Loucy (cell line): ENCODE measurements at regions not wholly inside any gene's neighbourhood (a gene's known extent, or its start where the extent isn't known, plus 50 kb on each side); places are given as distances from the start of the nearest gene placed in this dataset.

Experiments used
- H2AFZ ChIP-seq: fragments of 200-600 bp; sonication (generic); 2 replicates; pipeline ENCODE4 v1.6.0; 2016; ENCODE audit warnings: antibody characterized with exemption, mild to moderate bottlenecking, low read length, moderate library complexity
- H3F3A ChIP-seq: fragments of 200-600 bp; 2 replicates; pipeline ENCODE4 v1.6.0; 2016; ENCODE audit warnings: antibody characterized with exemption, low read depth, mild to moderate bottlenecking
- H3K27me3 ChIP-seq: fragments of 200-600 bp; sonication (generic); 2 replicates; pipeline ENCODE4 v1.6.1; 2014; ENCODE audit warnings: low read length, mild to moderate bottlenecking; ENCODE audit not compliant: insufficient read depth, poor library complexity, severe bottlenecking
- H3K36me3 ChIP-seq: fragments of 200-600 bp; sonication (generic); 2 replicates; pipeline ENCODE4 v1.6.1; 2016; ENCODE audit warnings: low read length; ENCODE audit not compliant: insufficient read depth
- H3K4me1 ChIP-seq: fragments of 200-600 bp; sonication (generic); 2 replicates; pipeline ENCODE4 v1.5.1; 2014; ENCODE audit warnings: low read length, mild to moderate bottlenecking; ENCODE audit not compliant: insufficient read depth, poor library complexity, severe bottlenecking
- H3K4me2 ChIP-seq: fragments of 200-600 bp; sonication (generic); 2 replicates; pipeline ENCODE4 v1.6.0; 2014; ENCODE audit warnings: antibody characterized with exemption, low read length, low read depth, mild to moderate bottlenecking; ENCODE audit not compliant: poor library complexity, severe bottlenecking
- H3K4me3 ChIP-seq: fragments of 200-600 bp; sonication (generic); 2 replicates; pipeline ENCODE4 v1.5.1; 2014; ENCODE audit warnings: low read length, mild to moderate bottlenecking, mixed read lengths; ENCODE audit not compliant: poor library complexity, severe bottlenecking
- H3K79me2 ChIP-seq: fragments of 200-600 bp; sonication (generic); 2 replicates; pipeline ENCODE4 v1.6.1; 2014; ENCODE audit warnings: low read length; ENCODE audit not compliant: insufficient read depth
- H3K9ac ChIP-seq: fragments of 200-600 bp; sonication (generic); 2 replicates; pipeline ENCODE4 v1.6.0; 2014; ENCODE audit warnings: mild to moderate bottlenecking, low read depth, low read length, moderate library complexity; ENCODE audit not compliant: poor library complexity, severe bottlenecking
- H3K9me2 ChIP-seq: fragments of 200-600 bp; sonication (generic); replicated peaks from 2 replicates; pipeline ENCODE4 v1.6.1; 2016; ENCODE audit warnings: low read depth, low read length, mixed read lengths
- H3K9me3 ChIP-seq: fragments of 200-600 bp; sonication (generic); 2 replicates; pipeline ENCODE4 v1.6.1; 2014; ENCODE audit warnings: mild to moderate bottlenecking, antibody characterized with exemption, low read length, low read depth; ENCODE audit not compliant: insufficient read depth
- H4K20me1 ChIP-seq: fragments of 200-600 bp; sonication (generic); 2 replicates; pipeline ENCODE4 v1.6.0; 2014; ENCODE audit warnings: antibody characterized with exemption, low read length, mild to moderate bottlenecking; ENCODE audit not compliant: insufficient read depth, poor library complexity, severe bottlenecking
- EZH2phosphoT487 ChIP-seq: fragments of 200-600 bp; IDR thresholded peaks from 2 replicates; pipeline ENCODE4 v1.6.1; 2018; ENCODE audit warnings: antibody characterized with exemption, mild to moderate bottlenecking, moderate library complexity, borderline replicate concordance
- TF ChIP-seq, protein P1 (sequence below): fragments of 200-600 bp; sonication (generic); conservative IDR thresholded peaks from 2 replicates; pipeline ENCODE4 v1.5.1; 2014; ENCODE audit warnings: mild to moderate bottlenecking, antibody characterized with exemption, low read length

DNA sequence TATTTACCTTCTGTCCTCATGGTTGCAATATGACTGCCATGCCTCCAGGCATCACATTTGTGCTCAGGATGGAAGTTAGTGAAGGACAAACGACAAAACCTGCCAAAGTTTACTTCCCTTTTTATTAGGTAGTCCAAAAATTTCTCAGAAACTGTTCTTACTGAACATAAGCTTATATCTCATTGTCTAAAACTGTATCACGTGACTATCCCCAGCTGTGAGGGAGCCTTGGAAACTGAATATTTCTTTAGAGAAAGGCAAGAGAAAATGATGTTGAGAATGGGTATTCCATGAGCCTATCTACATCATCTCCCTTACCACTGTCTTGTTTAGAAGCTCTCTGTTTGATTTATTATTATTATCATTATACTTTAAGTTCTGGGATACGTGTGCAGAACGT is 169.1 kb upstream of the ADRA1D start:
- H3K36me3 ChIP-seq = no peaks in the 10 kb centered on the region
- H3K79me2 ChIP-seq = no peaks in the 10 kb centered on the region
- H3K27me3 ChIP-seq = no peaks in the 10 kb centered on the region
- H3K9ac ChIP-seq = no peak overlapping the region
- no peak overlapping the region for H3K4me2 ChIP-seq
- H3K9me2 ChIP-seq = no peaks in the 10 kb centered on the region
- H3K4me1 ChIP-seq = no peaks in the 10 kb centered on the region
- H3K4me3 ChIP-seq = no peak overlapping the region
- H3K9me3 ChIP-seq = no peaks in the 10 kb centered on the region
- no peak overlapping the region for H2AFZ ChIP-seq
- TF ChIP-seq, protein P1, sequence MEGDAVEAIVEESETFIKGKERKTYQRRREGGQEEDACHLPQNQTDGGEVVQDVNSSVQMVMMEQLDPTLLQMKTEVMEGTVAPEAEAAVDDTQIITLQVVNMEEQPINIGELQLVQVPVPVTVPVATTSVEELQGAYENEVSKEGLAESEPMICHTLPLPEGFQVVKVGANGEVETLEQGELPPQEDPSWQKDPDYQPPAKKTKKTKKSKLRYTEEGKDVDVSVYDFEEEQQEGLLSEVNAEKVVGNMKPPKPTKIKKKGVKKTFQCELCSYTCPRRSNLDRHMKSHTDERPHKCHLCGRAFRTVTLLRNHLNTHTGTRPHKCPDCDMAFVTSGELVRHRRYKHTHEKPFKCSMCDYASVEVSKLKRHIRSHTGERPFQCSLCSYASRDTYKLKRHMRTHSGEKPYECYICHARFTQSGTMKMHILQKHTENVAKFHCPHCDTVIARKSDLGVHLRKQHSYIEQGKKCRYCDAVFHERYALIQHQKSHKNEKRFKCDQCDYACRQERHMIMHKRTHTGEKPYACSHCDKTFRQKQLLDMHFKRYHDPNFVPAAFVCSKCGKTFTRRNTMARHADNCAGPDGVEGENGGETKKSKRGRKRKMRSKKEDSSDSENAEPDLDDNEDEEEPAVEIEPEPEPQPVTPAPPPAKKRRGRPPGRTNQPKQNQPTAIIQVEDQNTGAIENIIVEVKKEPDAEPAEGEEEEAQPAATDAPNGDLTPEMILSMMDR = no peak
- no peaks in the 10 kb centered on the region for H3F3A ChIP-seq
- H4K20me1 ChIP-seq = no peaks in the 10 kb centered on the region

DNA sequence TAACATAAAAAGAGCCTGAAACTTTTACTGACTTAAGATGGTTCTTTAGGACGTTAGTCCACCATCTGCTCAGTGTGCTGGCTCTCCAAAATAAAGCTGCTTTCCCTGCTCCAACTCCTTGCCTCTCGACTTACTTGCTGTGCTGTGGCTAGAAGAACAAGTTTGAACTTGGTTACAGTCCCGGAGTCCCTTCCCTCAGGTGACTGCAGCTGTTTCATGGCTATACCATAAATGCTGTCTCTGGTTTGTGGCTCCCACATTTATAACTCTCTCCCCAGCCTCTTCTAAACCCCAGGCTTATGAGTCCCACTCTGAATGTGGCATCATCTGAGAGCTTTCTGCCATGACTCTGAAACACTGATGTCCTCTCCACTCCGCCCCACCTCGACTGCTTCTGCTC is 166.2 kb upstream of the ADRA1D start:
- Histone ChIP-seq H3K79me2 (no peaks in the 10 kb centered on the region), H2AFZ (no peak overlapping the region), H3K27me3 (no peaks in the 10 kb centered on the region), H3F3A (no peaks in the 10 kb centered on the region), H3K9ac (no peak overlapping the region), H3K4me3 (no peak overlapping the region), H3K4me2 (no peak overlapping the region), H3K4me1 (no peaks in the 10 kb centered on the region), H3K36me3 (no peaks in the 10 kb centered on the region), H4K20me1 (no peaks in the 10 kb centered on the region), H3K9me2 (no peaks in the 10 kb centered on the region), H3K9me3 (no peaks in the 10 kb centered on the region)
- no peak for TF ChIP-seq EZH2phosphoT487
- TF ChIP-seq, protein P1 = no peak

DNA sequence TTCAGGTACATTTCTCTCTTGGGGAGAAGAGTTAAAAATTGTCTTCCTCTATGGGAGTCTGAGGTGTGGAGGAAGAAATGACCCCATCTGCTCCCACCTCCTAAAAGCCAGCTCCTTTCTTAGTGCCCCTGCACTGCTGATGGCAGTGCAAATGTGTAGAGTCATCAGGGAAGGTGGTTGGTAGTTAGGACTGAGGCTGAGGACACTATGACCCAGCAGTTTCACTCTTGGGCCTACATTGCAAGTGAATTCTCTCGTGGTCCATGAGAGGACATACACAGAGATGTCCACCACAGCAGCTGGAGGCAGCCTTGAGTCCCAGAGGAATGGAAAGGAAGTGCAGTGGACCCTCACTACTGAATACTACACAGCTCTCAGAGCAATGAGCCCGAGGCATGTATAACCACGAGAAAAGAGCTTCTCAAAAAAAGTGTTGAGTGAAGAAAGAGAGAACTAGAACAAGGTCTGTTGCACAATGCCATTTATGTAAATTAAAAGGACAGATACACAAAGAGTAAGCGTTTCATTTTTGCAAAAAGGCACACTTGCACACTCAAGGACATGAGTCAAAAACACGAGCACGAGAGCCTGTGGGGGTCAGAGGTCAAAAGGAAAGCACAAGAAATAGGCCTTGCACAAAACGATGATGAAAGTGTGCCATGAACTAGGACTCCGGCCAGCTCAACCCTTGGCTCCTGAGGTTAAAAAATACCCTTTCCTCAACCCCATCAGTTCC is 164.4 kb upstream of the ADRA1D start:
- no peaks in the 10 kb centered on the region for H3K36me3 ChIP-seq
- no peaks in the 10 kb centered on the region for H3K9me3 ChIP-seq
- TF ChIP-seq EZH2phosphoT487 = no peak
- no peaks in the 10 kb centered on the region for H3K9me2 ChIP-seq
- no peaks in the 10 kb centered on the region for H3K27me3 ChIP-seq
- H3K4me3 ChIP-seq = no peak overlapping the region
- H2AFZ ChIP-seq = no peak overlapping the region
- H3F3A ChIP-seq = no peaks in the 10 kb centered on the region
- no peak overlapping the region for H3K4me2 ChIP-seq
- H3K79me2 ChIP-seq = no peaks in the 10 kb centered on the region
- no peaks in the 10 kb centered on the region for H4K20me1 ChIP-seq
- no peak overlapping the region for H3K9ac ChIP-seq
- no peaks in the 10 kb centered on the region for H3K4me1 ChIP-seq

DNA sequence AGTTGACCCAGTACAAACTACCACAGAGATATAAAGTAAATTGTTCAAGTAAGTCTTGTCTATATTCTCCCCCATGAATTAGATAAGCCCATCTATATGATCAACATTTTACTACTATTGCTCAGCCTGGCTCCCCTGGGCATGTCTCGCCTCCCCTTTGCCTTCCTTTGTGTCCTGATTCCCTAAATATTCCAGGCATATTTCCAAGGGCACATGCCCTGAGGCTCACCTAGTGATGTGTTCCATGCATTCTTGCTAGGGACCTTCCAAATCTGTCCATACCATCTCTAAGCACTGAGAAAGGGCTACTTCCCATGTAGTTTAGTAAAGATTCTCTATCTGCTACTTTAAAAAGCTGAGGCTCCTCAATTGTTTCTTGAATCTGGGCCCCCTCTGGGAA is 163.1 kb upstream of the ADRA1D start:
- TF ChIP-seq EZH2phosphoT487 = no peak
- TF ChIP-seq, protein P1 = no peak

More for the DNA sequence above, 163.1 kb upstream of the ADRA1D start:
- no peaks in the 10 kb centered on the region for H3K9me3 ChIP-seq
- no peaks in the 10 kb centered on the region for H4K20me1 ChIP-seq
- H3K79me2 ChIP-seq = no peaks in the 10 kb centered on the region
- no peak overlapping the region for H3K4me2 ChIP-seq
- no peaks in the 10 kb centered on the region for H3K36me3 ChIP-seq
- no peaks in the 10 kb centered on the region for H3F3A ChIP-seq
- H3K4me3 ChIP-seq = no peak overlapping the region
- H3K9me2 ChIP-seq = no peaks in the 10 kb centered on the region
- H3K4me1 ChIP-seq = no peaks in the 10 kb centered on the region
- H3K9ac ChIP-seq = no peak overlapping the region
- no peaks in the 10 kb centered on the region for H3K27me3 ChIP-seq
- H2AFZ ChIP-seq = no peak overlapping the region
